ENCODE measurements at regions not wholly inside any gene's neighbourhood (a gene's known extent, or its start where the extent isn't known, plus 50 kb on each side); places are given as distances from the start of the nearest gene placed in this dataset.
A peak's percentile ranks its signal among the peaks of the same experiment; 100 is the strongest.

- TF ChIP-seq CTCF (IDR thresholded peaks at IDR 0.05), result peak; percentile 43
- TF ChIP-seq EZH2 (IDR thresholded peaks at IDR 0.05), result no peak
- TF ChIP-seq EZH2phosphoT487 (IDR thresholded peaks at IDR 0.05), result no peak
Observed at GRCh38 chr2:109715313-109715805, 78.7 kb upstream of the RGPD5 start.

Measured in neural progenitor cell (in vitro differentiated cells).